AG10803 (cell line): ENCODE measurements at regions not wholly inside any gene's neighbourhood (a gene's known extent, or its start where the extent isn't known, plus 50 kb on each side); places are given as distances from the start of the nearest gene placed in this dataset.
"Not testable (repeated sequence)": the region's sequence is repeated elsewhere in the genome, so short reads cannot be mapped to it uniquely, and the experiment has no call there.

ENCODE experiments used
- DNase-seq: peaks from one replicate; pipeline ENCODE4 v3.0.0; 2010; ENCODE audit warnings: low read depth
- H3K4me3 ChIP-seq: 2 replicates; pipeline ENCODE4 v1.5.1; 2011; ENCODE audit warnings: mild to moderate bottlenecking, low read length, control low read depth
- TF ChIP-seq, protein P1 (sequence below): conservative IDR thresholded peaks from 2 replicates; pipeline ENCODE4 v1.5.1; 2011; ENCODE audit warnings: mild to moderate bottlenecking, low read length, control low read depth, inconsistent platforms

DNA sequence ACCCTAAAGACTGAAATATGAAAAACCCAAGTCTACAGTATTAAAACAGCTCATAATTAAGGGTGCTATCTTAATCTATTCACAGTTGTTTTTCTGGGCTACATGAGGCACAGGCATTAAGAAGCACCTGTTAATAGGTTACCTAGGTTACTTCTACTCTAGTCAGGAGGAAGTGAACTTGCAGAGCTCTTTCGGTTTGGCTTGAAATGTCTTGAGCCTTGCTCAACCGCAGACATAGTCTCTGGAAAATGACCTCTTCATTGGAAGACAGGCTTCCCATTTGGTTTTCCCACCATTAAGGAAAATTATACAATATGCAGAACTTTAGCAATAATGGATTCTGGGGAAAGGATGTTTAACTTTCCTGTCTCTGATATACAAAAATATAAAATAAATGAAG is 142.3 kb upstream of the KCNJ3 start:
- H3K4me3 ChIP-seq = no peak overlapping the region
- no peak for DNase-seq
- TF ChIP-seq, protein P1, sequence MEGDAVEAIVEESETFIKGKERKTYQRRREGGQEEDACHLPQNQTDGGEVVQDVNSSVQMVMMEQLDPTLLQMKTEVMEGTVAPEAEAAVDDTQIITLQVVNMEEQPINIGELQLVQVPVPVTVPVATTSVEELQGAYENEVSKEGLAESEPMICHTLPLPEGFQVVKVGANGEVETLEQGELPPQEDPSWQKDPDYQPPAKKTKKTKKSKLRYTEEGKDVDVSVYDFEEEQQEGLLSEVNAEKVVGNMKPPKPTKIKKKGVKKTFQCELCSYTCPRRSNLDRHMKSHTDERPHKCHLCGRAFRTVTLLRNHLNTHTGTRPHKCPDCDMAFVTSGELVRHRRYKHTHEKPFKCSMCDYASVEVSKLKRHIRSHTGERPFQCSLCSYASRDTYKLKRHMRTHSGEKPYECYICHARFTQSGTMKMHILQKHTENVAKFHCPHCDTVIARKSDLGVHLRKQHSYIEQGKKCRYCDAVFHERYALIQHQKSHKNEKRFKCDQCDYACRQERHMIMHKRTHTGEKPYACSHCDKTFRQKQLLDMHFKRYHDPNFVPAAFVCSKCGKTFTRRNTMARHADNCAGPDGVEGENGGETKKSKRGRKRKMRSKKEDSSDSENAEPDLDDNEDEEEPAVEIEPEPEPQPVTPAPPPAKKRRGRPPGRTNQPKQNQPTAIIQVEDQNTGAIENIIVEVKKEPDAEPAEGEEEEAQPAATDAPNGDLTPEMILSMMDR = no peak

DNA sequence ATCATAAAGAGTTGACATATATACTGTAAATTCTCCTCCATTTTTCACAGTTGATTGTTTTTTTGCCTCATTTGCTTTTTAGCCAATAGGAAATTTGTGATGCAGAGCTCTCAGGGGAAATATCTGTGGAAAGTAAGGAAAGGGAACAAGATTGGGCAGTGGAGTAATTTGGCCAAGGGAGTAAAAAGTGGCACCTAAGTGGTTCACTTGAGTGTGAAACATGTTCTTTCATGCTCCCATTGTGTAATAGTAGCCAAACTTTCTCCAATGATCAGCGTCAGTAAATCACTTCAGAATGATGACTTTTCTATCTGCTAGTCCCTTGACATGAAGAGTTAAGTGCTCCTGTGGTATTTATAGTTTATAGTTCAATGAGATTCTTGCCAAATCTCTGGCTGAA is 141.9 kb upstream of the KCNJ3 start:
- DNase-seq = no peak
- TF ChIP-seq, protein P1 = no peak
- no peak overlapping the region for H3K4me3 ChIP-seq

DNA sequence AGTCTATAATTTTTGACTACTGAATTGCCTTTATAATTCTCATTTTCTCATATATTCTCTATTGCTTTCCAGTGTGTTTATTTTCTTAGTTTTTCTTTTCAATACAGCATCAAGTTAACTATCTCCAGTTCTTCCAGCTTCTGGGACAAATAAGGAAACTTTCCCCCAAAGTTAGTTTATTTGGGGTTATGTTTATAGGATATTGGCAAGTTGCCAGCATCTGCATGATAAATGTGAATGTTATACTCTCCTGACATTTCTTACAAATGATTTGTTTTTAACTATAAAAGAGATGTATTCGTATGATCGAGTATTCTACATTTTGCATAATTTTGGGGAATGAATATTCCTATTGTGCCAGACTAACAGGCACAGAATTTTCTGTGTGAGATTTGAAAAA is 140.6 kb upstream of the KCNJ3 start:
- no peak overlapping the region for H3K4me3 ChIP-seq
- no peak for DNase-seq
- TF ChIP-seq, protein P1 = no peak

DNA sequence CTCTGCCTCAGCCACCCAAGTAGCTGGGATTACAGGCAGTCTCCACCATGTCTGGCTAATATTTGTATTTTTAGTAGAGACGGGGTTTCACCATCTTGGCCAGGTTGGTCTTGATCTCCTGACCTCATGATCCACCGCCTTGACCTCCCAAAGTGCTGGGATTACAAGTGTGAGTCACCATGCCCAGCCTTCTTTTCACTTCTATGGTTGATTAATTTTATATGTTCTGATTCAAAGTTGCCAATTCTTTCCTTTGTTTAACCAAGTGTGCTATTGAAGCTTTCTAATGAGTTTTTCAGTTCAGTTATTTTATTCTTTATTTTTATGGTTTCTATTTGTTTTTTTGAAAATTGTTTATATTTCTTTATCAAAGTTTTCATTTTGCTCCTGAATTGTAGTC is 133.1 kb upstream of the KCNJ3 start:
- TF ChIP-seq, protein P1 = no peak
- no peak overlapping the region for H3K4me3 ChIP-seq
- no peak for DNase-seq

DNA sequence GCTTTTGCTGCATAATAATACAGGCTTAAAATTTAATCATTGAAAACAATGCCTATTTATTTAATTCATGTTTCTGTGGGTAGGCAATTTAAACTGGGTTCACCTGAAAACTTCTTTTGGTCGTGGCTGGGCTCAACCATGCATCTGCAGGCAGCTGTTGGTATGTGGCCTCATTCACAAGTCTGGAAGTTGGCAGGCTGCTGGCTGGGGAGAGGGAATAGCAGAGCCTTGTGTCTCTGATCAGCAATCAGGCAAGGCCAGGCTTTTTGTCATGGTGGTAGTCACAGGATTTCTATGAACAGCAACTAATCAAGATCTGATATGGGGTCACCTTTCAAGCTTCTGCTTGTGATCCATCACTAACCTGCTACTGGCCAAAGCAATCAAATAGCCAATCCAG is 130.1 kb upstream of the KCNJ3 start:
- DNase-seq = no peak
- TF ChIP-seq, protein P1 = no peak
- H3K4me3 ChIP-seq = no peak overlapping the region

DNA sequence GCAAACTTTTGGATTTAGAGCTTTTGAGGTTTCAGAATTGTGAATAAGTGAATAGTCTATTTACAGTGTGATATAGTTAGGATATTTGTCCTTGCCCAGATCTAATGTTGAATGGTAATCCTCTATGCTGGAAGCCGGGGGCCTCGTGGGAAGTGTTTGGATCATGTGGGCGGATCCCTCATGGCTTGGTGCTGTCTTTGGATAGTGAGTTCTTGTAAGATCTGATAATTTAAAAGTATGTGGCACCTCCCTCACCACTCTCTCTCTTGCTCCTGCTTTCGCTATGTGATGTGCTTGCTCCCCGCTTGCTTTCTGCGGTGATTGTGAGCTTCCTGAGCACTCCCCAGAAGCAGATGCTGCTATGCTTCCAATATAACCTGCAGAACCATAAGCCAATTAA is 128.0 kb upstream of the KCNJ3 start:
- DNase-seq = no peak
- TF ChIP-seq, protein P1 = no peak
- no peak overlapping the region for H3K4me3 ChIP-seq

DNA sequence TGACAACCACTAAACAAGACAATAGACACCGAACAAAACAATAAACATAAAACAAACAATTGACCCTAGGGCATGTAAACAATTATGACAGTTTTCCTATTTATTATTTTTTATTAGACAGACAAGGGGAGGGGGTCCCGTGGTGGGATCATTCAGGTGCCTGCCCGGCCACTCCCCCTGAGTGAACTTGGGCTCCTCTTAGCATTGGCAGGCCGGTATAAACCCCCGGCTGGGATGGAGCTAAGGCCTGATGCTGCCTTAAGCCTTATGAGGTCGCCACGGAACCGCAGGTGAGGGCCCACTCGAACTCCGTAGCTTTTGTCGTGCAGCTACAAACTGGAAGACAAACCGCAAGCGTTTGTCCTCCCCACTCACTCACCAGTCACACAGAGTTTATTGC is 121.8 kb upstream of the KCNJ3 start:
- not testable (repeated sequence) for DNase-seq, H3K4me3 ChIP-seq

DNA sequence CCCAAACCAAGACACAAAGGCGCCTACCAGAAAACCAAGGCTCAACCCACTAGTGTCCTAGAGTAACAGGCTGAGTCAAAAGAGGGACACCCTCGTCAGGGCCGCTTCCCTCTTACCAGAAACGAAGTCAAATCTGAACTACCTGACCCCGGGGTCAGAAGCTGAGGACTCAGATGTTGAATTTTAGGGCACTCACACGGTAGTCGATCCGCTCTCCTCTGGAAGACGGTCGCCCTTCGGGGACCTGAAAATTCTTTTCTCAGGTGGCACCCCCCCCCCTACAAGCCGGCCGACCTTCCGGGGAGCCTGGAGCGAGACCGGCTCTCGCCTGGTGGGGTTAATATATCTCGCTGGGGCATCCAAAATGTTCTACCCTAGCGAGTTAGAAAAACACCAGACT is 121.1 kb upstream of the KCNJ3 start:
- H3K4me3 ChIP-seq = no peak overlapping the region
- TF ChIP-seq, protein P1 = no peak
- no peak for DNase-seq
